OCI-LY1 (cell line): ENCODE measurements at regions not wholly inside any gene's neighbourhood (a gene's known extent, or its start where the extent isn't known, plus 50 kb on each side); places are given as distances from the start of the nearest gene placed in this dataset.
A peak's percentile ranks its signal among the peaks of the same experiment; 100 is the strongest.

Experiments
- H2AFZ ChIP-seq: fragments of 200-600 bp; sonication (generic), shearing (Covaris generic); 2 replicates; pipeline ENCODE4 v1.6.0; 2014; ENCODE audit warnings: antibody characterized with exemption, mild to moderate bottlenecking, low read length
- H3F3A ChIP-seq: fragments of 200-600 bp; sonication (generic), shearing (Covaris generic); 2 replicates; pipeline ENCODE4 v1.6.0; 2014; ENCODE audit warnings: mild to moderate bottlenecking, antibody characterized with exemption, low read length, moderate library complexity; ENCODE audit not compliant: insufficient read depth
- H3K27ac ChIP-seq: fragments of 200-600 bp; sonication (generic); 2 replicates; pipeline ENCODE4 v1.5.1; 2014; ENCODE audit warnings: low read length, mixed run types, mild to moderate bottlenecking, low read depth; ENCODE audit not compliant: poor library complexity, severe bottlenecking
- H3K27me3 ChIP-seq: fragments of 200-600 bp; sonication (generic); 2 replicates; pipeline ENCODE4 v1.6.0; 2014; ENCODE audit warnings: antibody characterized with exemption, mild to moderate bottlenecking, low read length, moderate library complexity; ENCODE audit not compliant: insufficient read depth
- H3K36me3 ChIP-seq: fragments of 200-600 bp; sonication (generic); 2 replicates; pipeline ENCODE4 v1.6.1; 2014; ENCODE audit warnings: mild to moderate bottlenecking, antibody characterized with exemption, low read length, moderate library complexity, mixed read lengths; ENCODE audit not compliant: insufficient read depth
- H3K4me1 ChIP-seq: fragments of 200-600 bp; sonication (generic); 2 replicates; pipeline ENCODE4 v1.5.1; 2014; ENCODE audit warnings: mild to moderate bottlenecking, low read length, moderate library complexity; ENCODE audit not compliant: insufficient read depth, severe bottlenecking
- H3K4me2 ChIP-seq: fragments of 200-600 bp; sonication (generic), shearing (Covaris generic); 2 replicates; pipeline ENCODE4 v1.6.1; 2014; ENCODE audit warnings: low read length
- H3K4me3 ChIP-seq: fragments of 200-600 bp; sonication (generic); 2 replicates; pipeline ENCODE4 v1.5.1; 2014; ENCODE audit warnings: low read length, low read depth, mild to moderate bottlenecking, mixed read lengths; ENCODE audit not compliant: poor library complexity, severe bottlenecking
- H3K79me2 ChIP-seq: fragments of 200-600 bp; shearing (Covaris generic); 2 replicates; pipeline ENCODE4 v1.6.1; 2016; ENCODE audit warnings: mixed run types, low read length, mixed read lengths; ENCODE audit not compliant: insufficient read depth
- H3K9ac ChIP-seq: fragments of 200-600 bp; sonication (generic), shearing (Covaris generic); 2 replicates; pipeline ENCODE4 v1.6.1; 2014; ENCODE audit warnings: mild to moderate bottlenecking, low read length, mixed read lengths
- H3K9me2 ChIP-seq: fragments of 200-600 bp; sonication (generic), shearing (Covaris generic); 2 replicates; pipeline ENCODE4 v1.6.1; 2014; ENCODE audit warnings: low read depth, mild to moderate bottlenecking, low read length, mixed read lengths
- H3K9me3 ChIP-seq: fragments of 200-600 bp; shearing (Covaris generic); 2 replicates; pipeline ENCODE4 v1.6.1; 2014; ENCODE audit warnings: low read length, mixed read lengths
- H4K20me1 ChIP-seq: fragments of 200-600 bp; sonication (generic), shearing (Covaris generic); 2 replicates; pipeline ENCODE4 v1.6.0; 2016; ENCODE audit warnings: mild to moderate bottlenecking, low read length; ENCODE audit not compliant: insufficient read depth
- CTCF ChIP-seq: fragments of 200-600 bp; sonication (generic), shearing (Covaris generic); IDR thresholded peaks from 2 replicates; pipeline ENCODE4 v1.5.1; 2017; ENCODE audit warnings: mild to moderate bottlenecking, antibody characterized with exemption, low read length, moderate library complexity, mixed read lengths
- EZH2 ChIP-seq: fragments of 200-600 bp; sonication (generic), shearing (Covaris generic); IDR thresholded peaks from 2 replicates; pipeline ENCODE4 v1.8.0; 2017; ENCODE audit warnings: borderline replicate concordance, mixed run types, mild to moderate bottlenecking, antibody characterized with exemption, low read length, moderate library complexity, mixed read lengths

GRCh38 chr7:16099302-16099849, 322.0 kb downstream of the CRPPA start:
- Histone ChIP-seq H3K27me3 (no peaks in the 10 kb centered on the region), H3K9me3 (no peaks in the 10 kb centered on the region), H3K36me3 (no peaks in the 10 kb centered on the region), H4K20me1 (no peaks in the 10 kb centered on the region), H3K79me2 (no peaks in the 10 kb centered on the region), H2AFZ (no peak overlapping the region), H3K27ac (no peak overlapping the region), H3K9me2 (no peaks in the 10 kb centered on the region), H3K4me1 (no peaks in the 10 kb centered on the region), H3K4me3 (no peak overlapping the region), H3K9ac (no peak overlapping the region), H3K4me2 (no peak overlapping the region), H3F3A (no peaks in the 10 kb centered on the region)
- TF ChIP-seq CTCF (no peak), EZH2 (no peak)

DNA sequence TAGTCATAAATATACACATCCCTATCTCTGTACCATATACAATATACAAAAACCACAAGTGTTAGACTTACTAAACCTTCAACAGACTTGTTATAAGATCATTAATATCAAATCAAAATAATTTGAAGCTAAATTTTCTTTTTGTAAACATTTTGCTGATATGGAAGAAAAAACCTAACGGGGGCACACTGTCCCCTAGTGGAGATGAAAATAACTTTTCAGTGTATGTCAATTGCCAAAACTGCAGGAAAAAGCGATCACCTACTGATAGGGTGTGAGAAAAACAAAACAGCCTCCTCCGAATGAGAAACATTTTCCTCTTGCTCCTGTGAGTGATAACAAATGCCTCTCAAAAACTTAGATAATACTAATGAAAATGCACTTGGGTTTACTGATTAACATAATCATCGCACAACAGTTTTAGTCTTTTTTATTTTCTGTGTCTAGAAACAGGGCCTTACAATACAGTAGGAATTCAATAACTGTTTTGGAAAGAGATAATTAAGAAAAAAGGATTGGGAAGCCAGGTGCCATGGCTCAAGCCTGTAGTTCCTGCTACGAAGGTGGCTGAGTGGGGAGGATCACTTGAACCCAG, 322.7 kb downstream of the CRPPA start:
- H3K4me2 ChIP-seq: no peak overlapping the region
- H3K4me1 ChIP-seq: no peaks in the 10 kb centered on the region
- no peaks in the 10 kb centered on the region for H3F3A ChIP-seq
- H4K20me1 ChIP-seq: no peaks in the 10 kb centered on the region
- H3K27ac ChIP-seq: no peak overlapping the region
- no peaks in the 10 kb centered on the region for H3K79me2 ChIP-seq
- H3K9me2 ChIP-seq: no peaks in the 10 kb centered on the region
- no peaks in the 10 kb centered on the region for H3K27me3 ChIP-seq
- H3K36me3 ChIP-seq: no peaks in the 10 kb centered on the region
- H3K9me3 ChIP-seq: no peaks in the 10 kb centered on the region
- no peak overlapping the region for H3K9ac ChIP-seq
- TF ChIP-seq CTCF: peak; percentile 74
- TF ChIP-seq EZH2: no peak
- no peak overlapping the region for H3K4me3 ChIP-seq
- no peak overlapping the region for H2AFZ ChIP-seq

GRCh38 chr7:16098058-16098457, 323.3 kb downstream of the CRPPA start:
- Histone ChIP-seq H2AFZ (no peak overlapping the region), H3F3A (no peaks in the 10 kb centered on the region), H4K20me1 (no peaks in the 10 kb centered on the region)

More at GRCh38 chr7:16098058-16098457, 323.3 kb downstream of the CRPPA start:
- Histone ChIP-seq H3K27me3 (no peaks in the 10 kb centered on the region), H3K27ac (no peak overlapping the region), H3K4me3 (no peak overlapping the region), H3K9me3 (no peaks in the 10 kb centered on the region), H3K79me2 (no peaks in the 10 kb centered on the region), H3K4me1 (no peaks in the 10 kb centered on the region), H3K9me2 (no peaks in the 10 kb centered on the region), H3K9ac (no peak overlapping the region), H3K4me2 (no peak overlapping the region), H3K36me3 (no peaks in the 10 kb centered on the region)
- TF ChIP-seq CTCF (no peak), EZH2 (no peak)
